ENCODE measurements at regions not wholly inside any gene's neighbourhood (a gene's known extent, or its start where the extent isn't known, plus 50 kb on each side); places are given as distances from the start of the nearest gene placed in this dataset.

DNA sequence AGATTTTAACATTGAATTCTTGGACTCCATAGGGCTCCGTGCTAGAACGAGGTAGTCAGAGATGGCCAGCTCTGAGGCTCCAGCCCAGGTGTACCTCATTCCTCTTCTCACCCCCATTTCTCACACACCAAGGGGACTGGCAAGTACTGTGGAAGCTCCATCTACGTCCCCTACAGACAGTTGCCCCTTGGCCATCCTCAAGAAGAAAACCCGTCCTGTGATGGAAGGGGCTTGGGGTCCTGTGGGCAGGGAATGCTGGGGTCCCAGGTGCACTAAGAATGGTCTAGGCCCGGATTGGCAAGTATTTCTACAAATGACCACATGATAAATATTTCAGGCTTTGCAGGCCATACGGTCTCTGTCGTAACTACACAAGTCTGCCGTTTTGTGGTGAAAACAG is 110.3 kb downstream of the PDCL3 start (continued):
- no peak for TF ChIP-seq ZBTB10 (tag by site-specific recombination; IDR thresholded peaks at IDR 0.05)
- TF ChIP-seq FEZF1 (tag by site-specific recombination; IDR thresholded peaks at IDR 0.05), result no peak
- no peak for TF ChIP-seq ZNF549 (tag by site-specific recombination; IDR thresholded peaks at IDR 0.05)
- TF ChIP-seq, protein P1, sequence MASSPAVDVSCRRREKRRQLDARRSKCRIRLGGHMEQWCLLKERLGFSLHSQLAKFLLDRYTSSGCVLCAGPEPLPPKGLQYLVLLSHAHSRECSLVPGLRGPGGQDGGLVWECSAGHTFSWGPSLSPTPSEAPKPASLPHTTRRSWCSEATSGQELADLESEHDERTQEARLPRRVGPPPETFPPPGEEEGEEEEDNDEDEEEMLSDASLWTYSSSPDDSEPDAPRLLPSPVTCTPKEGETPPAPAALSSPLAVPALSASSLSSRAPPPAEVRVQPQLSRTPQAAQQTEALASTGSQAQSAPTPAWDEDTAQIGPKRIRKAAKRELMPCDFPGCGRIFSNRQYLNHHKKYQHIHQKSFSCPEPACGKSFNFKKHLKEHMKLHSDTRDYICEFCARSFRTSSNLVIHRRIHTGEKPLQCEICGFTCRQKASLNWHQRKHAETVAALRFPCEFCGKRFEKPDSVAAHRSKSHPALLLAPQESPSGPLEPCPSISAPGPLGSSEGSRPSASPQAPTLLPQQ (tag by site-specific recombination; IDR thresholded peaks at IDR 0.05), result no peak
- TF ChIP-seq, protein P2, sequence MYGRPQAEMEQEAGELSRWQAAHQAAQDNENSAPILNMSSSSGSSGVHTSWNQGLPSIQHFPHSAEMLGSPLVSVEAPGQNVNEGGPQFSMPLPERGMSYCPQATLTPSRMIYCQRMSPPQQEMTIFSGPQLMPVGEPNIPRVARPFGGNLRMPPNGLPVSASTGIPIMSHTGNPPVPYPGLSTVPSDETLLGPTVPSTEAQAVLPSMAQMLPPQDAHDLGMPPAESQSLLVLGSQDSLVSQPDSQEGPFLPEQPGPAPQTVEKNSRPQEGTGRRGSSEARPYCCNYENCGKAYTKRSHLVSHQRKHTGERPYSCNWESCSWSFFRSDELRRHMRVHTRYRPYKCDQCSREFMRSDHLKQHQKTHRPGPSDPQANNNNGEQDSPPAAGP (tag by site-specific recombination; IDR thresholded peaks at IDR 0.05), result no peak
- TF ChIP-seq ZNF37A (tag by site-specific recombination; IDR thresholded peaks at IDR 0.05), result no peak
- no peak for TF ChIP-seq HIC1 (tag by site-specific recombination; IDR thresholded peaks at IDR 0.05)

DNA sequence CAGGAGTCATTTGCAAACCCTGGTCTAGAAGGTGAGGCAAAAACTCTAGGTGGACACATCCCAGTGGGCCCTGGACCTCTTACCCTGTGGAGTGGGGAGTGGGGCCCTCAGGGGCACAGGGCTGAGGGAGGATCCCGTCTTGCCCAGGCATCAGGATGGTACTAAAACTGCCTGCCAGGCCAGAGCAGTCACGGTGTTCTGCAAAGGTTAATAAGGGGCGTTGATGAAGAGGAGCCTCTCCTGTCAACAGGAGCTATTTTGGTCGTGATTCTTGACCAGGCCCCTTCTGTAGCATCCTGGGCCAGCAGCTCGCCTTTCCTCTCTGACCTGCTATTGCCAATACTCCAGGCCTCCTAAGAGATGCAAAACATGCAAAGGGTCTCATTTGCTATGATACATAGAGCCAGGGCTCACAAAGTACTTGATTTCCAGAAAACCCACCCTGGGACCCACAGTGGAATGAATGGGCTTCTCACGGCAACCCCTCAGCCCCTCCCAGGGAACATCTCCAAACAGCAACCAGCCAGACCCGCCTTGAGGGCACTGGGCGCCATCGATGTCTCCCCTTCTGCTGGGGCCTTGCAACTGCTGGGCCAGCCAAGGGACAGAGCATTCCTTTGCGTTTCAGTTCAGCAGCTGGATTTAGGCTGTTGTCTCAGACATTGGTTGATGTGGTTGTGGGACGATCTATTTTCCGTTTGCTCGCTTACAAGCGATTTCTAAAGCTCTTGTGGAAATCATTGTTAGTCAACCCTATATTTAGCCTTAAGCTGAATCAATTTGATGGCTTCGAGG is 111.1 kb downstream of the PDCL3 start:
- CTCF ChIA-PET, result interaction anchor here (0.6 to 1.1 kb wide), 2 partner anchors 64 to 339 kb away, joined by 3 read pairs; no protein-coding TSS in a partner anchor

More for the DNA sequence above, 111.1 kb downstream of the PDCL3 start:
- no peaks in the 10 kb centered on the region for H3K36me3 ChIP-seq (ENCODE audit: control insufficient read depth in 2 of 2, insufficient read depth in 1 of 2, low read length in 2 of 2)
- no peaks in the 10 kb centered on the region for H3K4me1 ChIP-seq (ENCODE audit: control insufficient read depth, insufficient read depth, low read length)
- H3K9me3 ChIP-seq (ENCODE audit: control insufficient read depth, insufficient read depth, low read depth, low read length), result no peaks in the 10 kb centered on the region
- no peak overlapping the region for H3K4me3 ChIP-seq (ENCODE audit: low read depth, low read length)
- TF ChIP-seq PRDM2 (tag by site-specific recombination; IDR thresholded peaks at IDR 0.05; ENCODE audit: borderline replicate concordance) (no peak), GFI1B (tag by site-specific recombination; IDR thresholded peaks at IDR 0.05) (no peak), WT1 (tag by site-specific recombination; IDR thresholded peaks at IDR 0.05) (no peak), ZBTB48 (tag by site-specific recombination; IDR thresholded peaks at IDR 0.05) (no peak), ZNF548 (tag by site-specific recombination; IDR thresholded peaks at IDR 0.05) (no peak), ZNF335 (tag by site-specific recombination; conservative IDR thresholded peaks at IDR 0.05) (no peak), OVOL3 (tag by site-specific recombination; IDR thresholded peaks at IDR 0.05) (no peak), ZNF416 (tag by site-specific recombination; IDR thresholded peaks at IDR 0.05) (no peak), ZNF341 (tag by site-specific recombination; IDR thresholded peaks at IDR 0.05; ENCODE audit: low read depth) (no peak), KLF9 (tag by site-specific recombination; IDR thresholded peaks at IDR 0.05; ENCODE audit: low read depth) (no peak), EGR2 (tag by site-specific recombination; IDR thresholded peaks at IDR 0.05; ENCODE audit: low read depth) (no peak)
- H3K27ac ChIP-seq (ENCODE audit: extremely low read depth, low read depth, low read length), result no peak overlapping the region
- POLR2A ChIA-PET, result interaction anchor here (0.5 kb wide), 1 partner anchor 14 kb away, joined by 4 read pairs; no protein-coding TSS in a partner anchor

All from HEK293 (cell line).